Keratinocyte (primary cell): ENCODE measurements at regions not wholly inside any gene's neighbourhood (a gene's known extent, or its start where the extent isn't known, plus 50 kb on each side); places are given as distances from the start of the nearest gene placed in this dataset.

Experiments used
- CTCF ChIP-seq, 3 experiments: IDR thresholded peaks in 1 of 3; conservative IDR thresholded peaks in 1 of 3; optimal IDR thresholded peaks in 1 of 3; 2 replicates in 2 of 3; 3 replicates in 1 of 3; pipeline versions ENCODE3 to v1.5.1; 2011; ENCODE audit warnings: low read length in 3 of 3, mild to moderate bottlenecking in 3 of 3, moderate library complexity in 2 of 3, control low read depth in 1 of 3, inconsistent platforms in 1 of 3; ENCODE audit not compliant: insufficient read depth in 2 of 3; ENCODE audit errors: extremely low read depth in 1 of 3
- EZH2 ChIP-seq: IDR thresholded peaks from one replicate; pipeline ENCODE4 v1.6.1; 2012; ENCODE audit warnings: inconsistent platforms, mild to moderate bottlenecking, low read length, moderate library complexity

GRCh38 chr2:238730881-238731280, 117.0 kb upstream of the TWIST2 start:
- TF ChIP-seq EZH2: no peak
- no peak for TF ChIP-seq CTCF (optimal IDR thresholded peaks at IDR 0.05 in 1 of 3, IDR thresholded peaks at IDR 0.05 in 1 of 3, conservative IDR thresholded peaks at IDR 0.05 in 1 of 3; ENCODE audit: extremely low read depth in 1 of 3, insufficient read depth in 2 of 3, low read length in 3 of 3)
